ENCODE measurements at regions not wholly inside any gene's neighbourhood (a gene's known extent, or its start where the extent isn't known, plus 50 kb on each side); places are given as distances from the start of the nearest gene placed in this dataset.

DNA sequence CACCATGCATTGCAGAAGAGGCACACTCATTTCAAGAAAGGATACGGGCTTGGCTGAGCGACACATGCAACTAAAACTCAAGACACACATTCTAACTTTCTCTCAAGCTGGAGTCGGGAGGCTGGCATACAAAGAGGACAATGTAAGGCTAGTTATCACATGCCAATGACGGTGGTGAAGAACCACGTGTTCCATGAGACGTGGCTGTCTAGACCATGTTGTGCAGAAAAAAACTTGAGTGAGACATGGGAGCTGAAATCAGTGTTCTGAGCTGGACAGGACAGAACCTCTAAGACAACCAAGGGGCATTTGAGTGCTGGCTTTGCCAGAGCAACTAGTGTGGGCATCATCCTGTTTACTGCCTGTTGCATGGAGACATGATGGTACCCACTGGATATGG is 193.0 kb upstream of the DPP6 start:
- TF ChIP-seq EZH2phosphoT487 (IDR thresholded peaks at IDR 0.05; ENCODE audit: borderline replicate concordance, low read depth, low read length) = no peak
- TF ChIP-seq, protein P1, sequence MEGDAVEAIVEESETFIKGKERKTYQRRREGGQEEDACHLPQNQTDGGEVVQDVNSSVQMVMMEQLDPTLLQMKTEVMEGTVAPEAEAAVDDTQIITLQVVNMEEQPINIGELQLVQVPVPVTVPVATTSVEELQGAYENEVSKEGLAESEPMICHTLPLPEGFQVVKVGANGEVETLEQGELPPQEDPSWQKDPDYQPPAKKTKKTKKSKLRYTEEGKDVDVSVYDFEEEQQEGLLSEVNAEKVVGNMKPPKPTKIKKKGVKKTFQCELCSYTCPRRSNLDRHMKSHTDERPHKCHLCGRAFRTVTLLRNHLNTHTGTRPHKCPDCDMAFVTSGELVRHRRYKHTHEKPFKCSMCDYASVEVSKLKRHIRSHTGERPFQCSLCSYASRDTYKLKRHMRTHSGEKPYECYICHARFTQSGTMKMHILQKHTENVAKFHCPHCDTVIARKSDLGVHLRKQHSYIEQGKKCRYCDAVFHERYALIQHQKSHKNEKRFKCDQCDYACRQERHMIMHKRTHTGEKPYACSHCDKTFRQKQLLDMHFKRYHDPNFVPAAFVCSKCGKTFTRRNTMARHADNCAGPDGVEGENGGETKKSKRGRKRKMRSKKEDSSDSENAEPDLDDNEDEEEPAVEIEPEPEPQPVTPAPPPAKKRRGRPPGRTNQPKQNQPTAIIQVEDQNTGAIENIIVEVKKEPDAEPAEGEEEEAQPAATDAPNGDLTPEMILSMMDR (conservative IDR thresholded peaks at IDR 0.05; ENCODE audit: low read length) = no peak
- no peaks in the 10 kb centered on the region for H3K79me2 ChIP-seq (ENCODE audit: insufficient read depth, low read depth, low read length)
- H3K9me2 ChIP-seq (ENCODE audit: insufficient read depth, low read length) = no peaks in the 10 kb centered on the region
- no peaks in the 10 kb centered on the region for H4K20me1 ChIP-seq (ENCODE audit: insufficient read depth, low read length)
- ChIA-PET CTCF (ENCODE audit: unreplicated experiment) (no interaction called here), POLR2A (no interaction called here)
- intact Hi-C loops (cut with micrococcal nuclease; ENCODE audit: unreplicated experiment) = no loop called here
- no peak overlapping the region for H3K4me2 ChIP-seq (ENCODE audit: low read length)
- H3K27ac ChIP-seq (ENCODE audit: low read depth, low read length, poor library complexity, severe bottlenecking) = no peak overlapping the region
- H3K9me3 ChIP-seq (ENCODE audit: low read length) = no peaks in the 10 kb centered on the region
- DNase-seq (ENCODE audit: low spot score) = no peak
- H3K36me3 ChIP-seq (ENCODE audit: insufficient read depth, low read length) = no peaks in the 10 kb centered on the region
- H2AFZ ChIP-seq (ENCODE audit: low read length) = no peak overlapping the region
- no TSS peak for BruUV-seq (replicated peaks)
- H3K4me3 ChIP-seq (ENCODE audit: low read depth, low read length, poor library complexity, severe bottlenecking) = no peak overlapping the region
- H3K4me1 ChIP-seq (ENCODE audit: insufficient read depth, low read length, poor library complexity, severe bottlenecking) = peaks cover 13% of the 10 kb centered on the region

DNA sequence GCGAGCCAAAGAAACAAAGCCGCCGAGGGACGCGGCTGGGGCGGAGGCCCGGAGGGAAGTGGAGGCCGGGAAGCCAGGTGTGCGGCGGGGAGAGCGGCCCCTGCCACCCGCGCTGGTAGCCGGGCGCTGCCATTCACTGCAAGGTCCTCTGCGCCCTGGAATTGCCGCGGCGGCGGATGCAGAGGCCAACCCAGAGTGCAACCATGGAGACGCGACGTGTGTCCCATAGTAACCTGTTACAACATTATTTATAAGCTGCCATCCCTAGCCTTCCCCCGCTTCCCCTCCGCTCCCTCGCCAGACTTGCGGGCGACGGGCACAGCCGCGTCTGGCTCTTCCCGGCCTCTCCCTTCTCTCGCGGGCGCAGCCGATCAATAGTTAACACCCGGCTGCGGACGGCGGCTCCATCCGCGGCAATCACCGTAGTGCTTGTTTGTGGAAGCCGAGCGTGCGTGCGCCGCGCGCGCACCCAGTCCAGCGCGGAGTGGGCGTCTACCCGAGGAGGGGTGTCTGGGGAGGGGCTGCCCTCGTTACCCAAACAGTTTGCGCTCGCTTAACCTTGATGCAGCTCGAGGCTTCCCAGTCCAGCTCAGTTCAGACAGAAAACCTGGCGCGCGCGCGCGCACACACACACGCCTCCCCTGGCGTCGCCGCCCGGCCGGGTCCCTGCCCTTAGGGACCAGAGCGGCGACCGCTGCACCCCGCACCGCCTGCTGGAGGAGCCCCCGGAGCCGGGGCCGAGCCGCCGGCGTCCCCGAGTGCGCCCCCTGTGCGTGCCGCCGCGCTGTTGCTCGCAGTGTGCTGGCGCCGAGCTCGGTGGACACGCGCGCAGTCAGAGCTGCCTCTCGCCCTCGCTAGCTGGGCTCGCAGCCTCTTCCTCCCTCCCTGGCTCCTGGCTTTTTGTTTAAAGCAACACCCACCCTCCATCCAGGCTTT is 165.4 kb upstream of the DPP6 start:
- POLR2A ChIA-PET = no interaction called here
- no peaks in the 10 kb centered on the region for H4K20me1 ChIP-seq (ENCODE audit: insufficient read depth, low read length)
- no peak overlapping the region for H3K4me2 ChIP-seq (ENCODE audit: low read length)
- no peaks in the 10 kb centered on the region for H3K36me3 ChIP-seq (ENCODE audit: insufficient read depth, low read length)
- no peak for DNase-seq (ENCODE audit: low spot score)
- CTCF ChIA-PET (ENCODE audit: unreplicated experiment) = no interaction called here
- H3K4me1 ChIP-seq (ENCODE audit: insufficient read depth, low read length, poor library complexity, severe bottlenecking) = no peaks in the 10 kb centered on the region
- BruUV-seq (replicated peaks) = no TSS peak
- H3K79me2 ChIP-seq (ENCODE audit: insufficient read depth, low read depth, low read length) = no peaks in the 10 kb centered on the region
- no peaks in the 10 kb centered on the region for H3K9me3 ChIP-seq (ENCODE audit: low read length)
- no peaks in the 10 kb centered on the region for H3K9me2 ChIP-seq (ENCODE audit: insufficient read depth, low read length)
- no peak overlapping the region for H3K4me3 ChIP-seq (ENCODE audit: low read depth, low read length, poor library complexity, severe bottlenecking)
- no peak overlapping the region for H2AFZ ChIP-seq (ENCODE audit: low read length)
- H3K27ac ChIP-seq (ENCODE audit: low read depth, low read length, poor library complexity, severe bottlenecking) = no peak overlapping the region
- TF ChIP-seq, protein P1 (conservative IDR thresholded peaks at IDR 0.05; ENCODE audit: low read length) = no peak
- no peak for TF ChIP-seq EZH2phosphoT487 (IDR thresholded peaks at IDR 0.05; ENCODE audit: borderline replicate concordance, low read depth, low read length)
- intact Hi-C loops (cut with micrococcal nuclease; ENCODE audit: unreplicated experiment) = no loop called here
